Loucy (cell line): ENCODE measurements at regions not wholly inside any gene's neighbourhood (a gene's known extent, or its start where the extent isn't known, plus 50 kb on each side); places are given as distances from the start of the nearest gene placed in this dataset.

Source experiments
- H2AFZ ChIP-seq: fragments of 200-600 bp; sonication (generic); 2 replicates; pipeline ENCODE4 v1.6.0; 2016; ENCODE audit warnings: antibody characterized with exemption, mild to moderate bottlenecking, low read length, moderate library complexity
- H3F3A ChIP-seq: fragments of 200-600 bp; 2 replicates; pipeline ENCODE4 v1.6.0; 2016; ENCODE audit warnings: antibody characterized with exemption, low read depth, mild to moderate bottlenecking
- H3K27me3 ChIP-seq: fragments of 200-600 bp; sonication (generic); 2 replicates; pipeline ENCODE4 v1.6.1; 2014; ENCODE audit warnings: low read length, mild to moderate bottlenecking; ENCODE audit not compliant: insufficient read depth, poor library complexity, severe bottlenecking
- H3K36me3 ChIP-seq: fragments of 200-600 bp; sonication (generic); 2 replicates; pipeline ENCODE4 v1.6.1; 2016; ENCODE audit warnings: low read length; ENCODE audit not compliant: insufficient read depth
- H3K4me1 ChIP-seq: fragments of 200-600 bp; sonication (generic); 2 replicates; pipeline ENCODE4 v1.5.1; 2014; ENCODE audit warnings: low read length, mild to moderate bottlenecking; ENCODE audit not compliant: insufficient read depth, poor library complexity, severe bottlenecking
- H3K4me2 ChIP-seq: fragments of 200-600 bp; sonication (generic); 2 replicates; pipeline ENCODE4 v1.6.0; 2014; ENCODE audit warnings: antibody characterized with exemption, low read length, low read depth, mild to moderate bottlenecking; ENCODE audit not compliant: poor library complexity, severe bottlenecking
- H3K4me3 ChIP-seq: fragments of 200-600 bp; sonication (generic); 2 replicates; pipeline ENCODE4 v1.5.1; 2014; ENCODE audit warnings: low read length, mild to moderate bottlenecking, mixed read lengths; ENCODE audit not compliant: poor library complexity, severe bottlenecking
- H3K79me2 ChIP-seq: fragments of 200-600 bp; sonication (generic); 2 replicates; pipeline ENCODE4 v1.6.1; 2014; ENCODE audit warnings: low read length; ENCODE audit not compliant: insufficient read depth
- H3K9ac ChIP-seq: fragments of 200-600 bp; sonication (generic); 2 replicates; pipeline ENCODE4 v1.6.0; 2014; ENCODE audit warnings: mild to moderate bottlenecking, low read depth, low read length, moderate library complexity; ENCODE audit not compliant: poor library complexity, severe bottlenecking
- H3K9me2 ChIP-seq: fragments of 200-600 bp; sonication (generic); replicated peaks from 2 replicates; pipeline ENCODE4 v1.6.1; 2016; ENCODE audit warnings: low read depth, low read length, mixed read lengths
- H3K9me3 ChIP-seq: fragments of 200-600 bp; sonication (generic); 2 replicates; pipeline ENCODE4 v1.6.1; 2014; ENCODE audit warnings: mild to moderate bottlenecking, antibody characterized with exemption, low read length, low read depth; ENCODE audit not compliant: insufficient read depth
- H4K20me1 ChIP-seq: fragments of 200-600 bp; sonication (generic); 2 replicates; pipeline ENCODE4 v1.6.0; 2014; ENCODE audit warnings: antibody characterized with exemption, low read length, mild to moderate bottlenecking; ENCODE audit not compliant: insufficient read depth, poor library complexity, severe bottlenecking
- EZH2phosphoT487 ChIP-seq: fragments of 200-600 bp; IDR thresholded peaks from 2 replicates; pipeline ENCODE4 v1.6.1; 2018; ENCODE audit warnings: antibody characterized with exemption, mild to moderate bottlenecking, moderate library complexity, borderline replicate concordance
- TF ChIP-seq, protein P1 (sequence below): fragments of 200-600 bp; sonication (generic); conservative IDR thresholded peaks from 2 replicates; pipeline ENCODE4 v1.5.1; 2014; ENCODE audit warnings: mild to moderate bottlenecking, antibody characterized with exemption, low read length

DNA sequence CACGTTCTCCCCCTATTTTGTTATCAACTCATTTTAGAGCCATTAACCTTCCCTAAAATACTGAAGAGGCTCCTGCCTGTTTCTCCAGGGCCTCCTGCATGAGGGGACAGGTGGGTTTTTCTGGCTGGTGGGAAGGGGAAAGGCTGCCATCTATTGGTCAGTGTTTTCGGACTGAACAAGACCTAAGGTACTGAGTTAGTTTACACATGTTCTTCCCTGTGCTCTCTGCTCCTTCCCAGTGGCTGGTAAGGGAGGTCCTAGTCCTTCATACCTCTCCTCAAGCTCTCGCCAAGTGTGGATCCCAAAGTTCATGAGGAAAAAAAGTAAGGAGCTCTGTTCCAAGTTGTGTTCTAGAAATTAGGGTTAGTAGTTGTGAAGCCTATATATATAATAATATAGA lies 357.5 kb downstream of the FSCB start:
- no peaks in the 10 kb centered on the region for H3K79me2 ChIP-seq

DNA sequence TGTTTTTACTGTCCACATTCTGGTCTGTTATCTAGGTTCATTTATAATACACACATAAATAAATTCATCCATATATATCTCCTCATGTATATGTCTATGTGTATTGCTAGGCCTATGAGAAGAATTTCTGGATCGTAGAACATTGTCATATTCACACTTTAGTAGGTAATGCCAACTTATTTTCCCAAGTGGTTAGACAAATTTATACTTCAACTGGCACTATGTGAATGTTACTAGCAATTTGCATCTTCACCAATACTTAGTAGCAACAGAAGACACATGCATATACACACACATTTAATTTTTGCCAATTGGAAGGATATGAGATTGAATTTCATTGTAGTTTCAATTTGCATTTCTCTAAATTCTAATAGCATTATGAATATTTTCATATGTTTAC lies 365.1 kb downstream of the FSCB start:
- Histone ChIP-seq H3K4me2 (no peak overlapping the region), H3K27me3 (no peaks in the 10 kb centered on the region), H3K9me2 (no peaks in the 10 kb centered on the region), H3F3A (no peaks in the 10 kb centered on the region), H3K9ac (no peak overlapping the region), H3K79me2 (no peaks in the 10 kb centered on the region), H3K4me1 (no peaks in the 10 kb centered on the region), H2AFZ (no peak overlapping the region), H4K20me1 (no peaks in the 10 kb centered on the region), H3K36me3 (no peaks in the 10 kb centered on the region), H3K4me3 (no peak overlapping the region), H3K9me3 (no peaks in the 10 kb centered on the region)
- TF ChIP-seq, protein P1, sequence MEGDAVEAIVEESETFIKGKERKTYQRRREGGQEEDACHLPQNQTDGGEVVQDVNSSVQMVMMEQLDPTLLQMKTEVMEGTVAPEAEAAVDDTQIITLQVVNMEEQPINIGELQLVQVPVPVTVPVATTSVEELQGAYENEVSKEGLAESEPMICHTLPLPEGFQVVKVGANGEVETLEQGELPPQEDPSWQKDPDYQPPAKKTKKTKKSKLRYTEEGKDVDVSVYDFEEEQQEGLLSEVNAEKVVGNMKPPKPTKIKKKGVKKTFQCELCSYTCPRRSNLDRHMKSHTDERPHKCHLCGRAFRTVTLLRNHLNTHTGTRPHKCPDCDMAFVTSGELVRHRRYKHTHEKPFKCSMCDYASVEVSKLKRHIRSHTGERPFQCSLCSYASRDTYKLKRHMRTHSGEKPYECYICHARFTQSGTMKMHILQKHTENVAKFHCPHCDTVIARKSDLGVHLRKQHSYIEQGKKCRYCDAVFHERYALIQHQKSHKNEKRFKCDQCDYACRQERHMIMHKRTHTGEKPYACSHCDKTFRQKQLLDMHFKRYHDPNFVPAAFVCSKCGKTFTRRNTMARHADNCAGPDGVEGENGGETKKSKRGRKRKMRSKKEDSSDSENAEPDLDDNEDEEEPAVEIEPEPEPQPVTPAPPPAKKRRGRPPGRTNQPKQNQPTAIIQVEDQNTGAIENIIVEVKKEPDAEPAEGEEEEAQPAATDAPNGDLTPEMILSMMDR: no peak
- TF ChIP-seq EZH2phosphoT487: no peak

More for the DNA sequence above, 357.5 kb downstream of the FSCB start:
- Histone ChIP-seq H3K4me1 (no peaks in the 10 kb centered on the region), H3K4me3 (no peak overlapping the region), H4K20me1 (no peaks in the 10 kb centered on the region), H3K9ac (no peak overlapping the region), H3K9me3 (no peaks in the 10 kb centered on the region), H2AFZ (no peak overlapping the region), H3K9me2 (no peaks in the 10 kb centered on the region), H3F3A (no peaks in the 10 kb centered on the region), H3K27me3 (no peaks in the 10 kb centered on the region), H3K36me3 (no peaks in the 10 kb centered on the region), H3K4me2 (no peak overlapping the region)
- TF ChIP-seq, protein P1: peak; percentile 59
- TF ChIP-seq EZH2phosphoT487: no peak

DNA sequence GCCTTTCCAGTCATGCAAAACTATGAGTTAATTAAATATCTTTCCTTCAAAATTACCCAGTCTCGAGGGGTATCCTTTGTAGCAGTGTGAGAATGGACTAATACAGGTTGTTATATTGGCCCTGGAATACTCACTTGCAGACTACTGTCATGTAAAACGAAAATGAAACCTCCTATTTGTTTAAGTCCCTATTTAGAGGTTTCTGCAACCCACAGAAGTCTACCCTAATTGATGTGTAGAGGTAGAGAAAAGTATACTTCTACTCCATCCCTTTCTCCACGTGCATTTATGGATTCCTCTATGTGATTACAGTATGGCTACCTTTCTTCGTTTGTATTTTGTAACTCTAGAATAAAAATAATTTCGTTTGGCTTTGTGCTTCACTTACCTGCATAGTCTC lies 371.1 kb downstream of the FSCB start:
- H3K4me2 ChIP-seq: peak overlapping the region; percentile 48

More for the DNA sequence above, 371.1 kb downstream of the FSCB start:
- Histone ChIP-seq H3K4me1 (no peaks in the 10 kb centered on the region), H3F3A (no peaks in the 10 kb centered on the region), H3K9me3 (no peaks in the 10 kb centered on the region), H3K79me2 (no peaks in the 10 kb centered on the region), H3K9ac (peak overlapping the region; percentile 33), H3K9me2 (no peaks in the 10 kb centered on the region), H3K4me3 (peak overlapping the region; percentile 72), H4K20me1 (no peaks in the 10 kb centered on the region), H3K27me3 (no peaks in the 10 kb centered on the region), H3K36me3 (no peaks in the 10 kb centered on the region), H2AFZ (peak overlapping the region; percentile 58)
- TF ChIP-seq EZH2phosphoT487: no peak
- TF ChIP-seq, protein P1: no peak
